H9 (cell line): ENCODE measurements at regions not wholly inside any gene's neighbourhood (a gene's known extent, or its start where the extent isn't known, plus 50 kb on each side); places are given as distances from the start of the nearest gene placed in this dataset.

ENCODE experiments used
- DNase-seq: peaks from one replicate; pipeline ENCODE4 v3.0.0-alpha.2; 2017
- H2AFZ ChIP-seq: one replicate; pipeline ENCODE4 v1.6.1; 2013; ENCODE audit warnings: mild to moderate bottlenecking, low read length, control low read depth, moderate library complexity
- H2AK5ac ChIP-seq: 2 replicates; pipeline ENCODE4 v1.6.1; 2013; ENCODE audit warnings: low read length, control low read depth, mixed read lengths; ENCODE audit not compliant: insufficient read length
- H2BK120ac ChIP-seq: one replicate; pipeline ENCODE4 v1.6.1; 2013; ENCODE audit warnings: low read depth, mild to moderate bottlenecking, low read length, control low read depth, inconsistent platforms; ENCODE audit not compliant: poor library complexity, severe bottlenecking
- H2BK12ac ChIP-seq: 2 replicates; pipeline ENCODE4 v1.6.1; 2013; ENCODE audit warnings: low read length, control low read depth, mixed read lengths, low read depth; ENCODE audit not compliant: insufficient read length
- H2BK15ac ChIP-seq: 2 replicates; pipeline ENCODE4 v1.6.1; 2013; ENCODE audit warnings: low read depth, low read length, control low read depth
- H2BK20ac ChIP-seq: one replicate; pipeline ENCODE4 v1.6.1; 2013; ENCODE audit warnings: low read depth, mild to moderate bottlenecking, low read length, control low read depth, inconsistent platforms; ENCODE audit not compliant: poor library complexity, severe bottlenecking
- H2BK5ac ChIP-seq: 2 replicates; pipeline ENCODE4 v1.6.1; 2013; ENCODE audit warnings: low read length, control low read depth, mixed read lengths; ENCODE audit not compliant: insufficient read length
- H3K14ac ChIP-seq: 2 replicates; pipeline ENCODE4 v1.6.1; 2013; ENCODE audit warnings: low read length, control low read depth; ENCODE audit not compliant: insufficient read depth
- H3K18ac ChIP-seq: 2 replicates; pipeline ENCODE4 v1.6.1; 2013; ENCODE audit warnings: low read depth, mild to moderate bottlenecking, mixed read lengths, low read length, control low read depth; ENCODE audit not compliant: insufficient read length
- H3K23ac ChIP-seq: 2 replicates; pipeline ENCODE4 v1.6.1; 2013; ENCODE audit warnings: low read length, control low read depth, mixed read lengths, low read depth; ENCODE audit not compliant: insufficient read length
- H3K23me2 ChIP-seq: 2 replicates; pipeline ENCODE4 v1.6.1; 2013; ENCODE audit warnings: low read depth, mild to moderate bottlenecking, mixed read lengths, low read length, control low read depth; ENCODE audit not compliant: insufficient read length, poor library complexity, severe bottlenecking
- H3K27ac ChIP-seq: 2 replicates; pipeline ENCODE4 v1.5.1; 2013; ENCODE audit warnings: low read length, control low read depth, mixed read lengths, low read depth; ENCODE audit not compliant: insufficient read length
- H3K27me3 ChIP-seq: 2 replicates; pipeline ENCODE4 v1.6.1; 2013; ENCODE audit warnings: low read length, control low read depth, inconsistent platforms; ENCODE audit not compliant: insufficient read depth
- H3K4ac ChIP-seq: 2 replicates; pipeline ENCODE4 v1.6.1; 2013; ENCODE audit warnings: low read depth, mild to moderate bottlenecking, control low read depth, inconsistent platforms, low read length, moderate library complexity
- H3K4me1 ChIP-seq: 2 replicates; pipeline ENCODE4 v1.6.1; 2013; ENCODE audit warnings: low read length, control low read depth, inconsistent platforms; ENCODE audit not compliant: insufficient read depth
- H3K4me2 ChIP-seq: 2 replicates; pipeline ENCODE4 v1.6.1; 2013; ENCODE audit warnings: low read length, control low read depth, mixed read lengths; ENCODE audit not compliant: insufficient read length, insufficient read depth
- H3K56ac ChIP-seq: 2 replicates; pipeline ENCODE4 v1.6.1; 2013; ENCODE audit warnings: low read depth, mild to moderate bottlenecking, mixed read lengths, low read length, control low read depth; ENCODE audit not compliant: insufficient read length
- H3K79me1 ChIP-seq: 2 replicates; pipeline ENCODE4 v1.6.1; 2013; ENCODE audit warnings: low read depth, mild to moderate bottlenecking, moderate library complexity, low read length, control low read depth, inconsistent platforms; ENCODE audit not compliant: insufficient read depth, poor library complexity, severe bottlenecking
- H3K79me2 ChIP-seq: 2 replicates; pipeline ENCODE4 v1.6.1; 2013; ENCODE audit warnings: low read length, control low read depth, inconsistent platforms; ENCODE audit not compliant: insufficient read depth
- H3K9ac ChIP-seq: 2 replicates; pipeline ENCODE4 v1.6.1; 2013; ENCODE audit warnings: low read length, control low read depth, mixed read lengths; ENCODE audit not compliant: insufficient read length; ENCODE audit errors: extremely low read depth
- H3K9me3 ChIP-seq: one replicate; pipeline ENCODE4 v1.6.1; 2013; ENCODE audit warnings: low read depth, low read length, inconsistent platforms; ENCODE audit not compliant: control insufficient read depth
- H3T11ph ChIP-seq: one replicate; pipeline ENCODE4 v1.6.1; 2013; ENCODE audit warnings: mild to moderate bottlenecking, low read length, control low read depth, inconsistent platforms
- H4K20me1 ChIP-seq: one replicate; pipeline ENCODE4 v1.6.1; 2013; ENCODE audit not compliant: control insufficient read depth, insufficient read length, insufficient read depth
- H4K5ac ChIP-seq: 2 replicates; pipeline ENCODE4 v1.6.1; 2013; ENCODE audit warnings: low read depth, mild to moderate bottlenecking, mixed read lengths, low read length, control low read depth; ENCODE audit not compliant: insufficient read length
- H4K8ac ChIP-seq: replicated peaks from 2 replicates; pipeline ENCODE4 v1.6.1; 2013; ENCODE audit warnings: low read length, control low read depth, mixed read lengths, low read depth; ENCODE audit not compliant: insufficient read length
- H4K91ac ChIP-seq: 2 replicates; pipeline ENCODE4 v1.6.1; 2013; ENCODE audit warnings: low read depth, mild to moderate bottlenecking, moderate library complexity, mixed read lengths, low read length, control low read depth; ENCODE audit not compliant: insufficient read length
- H3K27ac Mint-ChIP-seq, 3 experiments: 2 replicates in 2 of 3; 3 replicates in 1 of 3; pipeline ENCODE4 v1.8.0; 2020 to 2021; ENCODE audit warnings: mixed read lengths in 3 of 3, mild to moderate bottlenecking in 1 of 3, moderate library complexity in 1 of 3
- H3K27me3 Mint-ChIP-seq: 2 replicates; pipeline ENCODE4 v1.8.0; 2021; ENCODE audit warnings: low read depth, mild to moderate bottlenecking, moderate library complexity, mixed read lengths
- H3K36me3 Mint-ChIP-seq, 3 experiments: 2 replicates in 2 of 3; 3 replicates in 1 of 3; pipeline ENCODE4 v1.8.0; 2020 to 2021; ENCODE audit warnings: low read depth in 3 of 3, mixed read lengths in 3 of 3; ENCODE audit not compliant: insufficient read depth in 1 of 3
- H3K4me1 Mint-ChIP-seq, 2 experiments: 2 replicates each; pipeline ENCODE4 v1.8.0; 2020; ENCODE audit warnings: mixed read lengths in 2 of 2
- H3K4me3 Mint-ChIP-seq, 2 experiments: 2 replicates in 1 of 2; 3 replicates in 1 of 2; pipeline ENCODE4 v1.8.0; 2020 to 2021; ENCODE audit warnings: mild to moderate bottlenecking in 2 of 2, mixed read lengths in 2 of 2, moderate library complexity in 1 of 2
- H3K9me3 Mint-ChIP-seq, 2 experiments: 2 replicates in 1 of 2; 3 replicates in 1 of 2; pipeline ENCODE4 v1.8.0; 2020; ENCODE audit warnings: mild to moderate bottlenecking in 2 of 2, mixed read lengths in 2 of 2, moderate library complexity in 1 of 2
- CTCF ChIP-seq: fragments of 200-600 bp; sonication (generic); conservative IDR thresholded peaks from 3 replicates; pipeline ENCODE4 v1.8.0; 2021; ENCODE audit warnings: antibody characterized with exemption, mild to moderate bottlenecking
- WGBS: extraction: QIAGEN DNeasy Blood & Tissue Kit; methylation state at CpG from one replicate; pipeline ENCODE4 v1.1.7; 2013; ENCODE audit warnings: missing lambda C conversion rate, low lambda C conversion rate, mixed read lengths; ENCODE audit not compliant: insufficient read length; ENCODE audit errors: extremely low coverage; 5-methylcytosine and 5-hydroxymethylcytosine counted together

- no peaks in the 10 kb centered on the region for H3K9me3 ChIP-seq
- TF ChIP-seq CTCF: no peak
- Mint-ChIP-seq H3K9me3 (peaks cover 21 to 26% of the 10 kb centered on the region in 2 experiments), H3K36me3 (peaks cover 11 to 19% (median 15%) of the 10 kb centered on the region in 3 experiments), H3K4me3 (no peak overlapping the region), H3K27me3 (peaks cover 52% of the 10 kb centered on the region), H3K4me1 (peaks cover 8 to 13% of the 10 kb centered on the region in 2 experiments; a peak in 3 of 4 replicates), H3K27ac (no peak overlapping the region)
- H3K23me2 ChIP-seq: peaks cover 12% of the 10 kb centered on the region
- no peak overlapping the region for H4K5ac ChIP-seq
- H3K79me1 ChIP-seq: no peaks in the 10 kb centered on the region
- no peak overlapping the region for H3K18ac ChIP-seq
- no CpG with 5 or more reads among the region's 4 CpGs for WGBS
- H3K27me3 ChIP-seq: peaks cover 4% of the 10 kb centered on the region; the same call in 1 of the 2 replicates
- no peaks in the 10 kb centered on the region for H3K4me1 ChIP-seq
- H2AFZ ChIP-seq: no peak overlapping the region
- no peak overlapping the region for H3K27ac ChIP-seq
- no peak overlapping the region for H3K56ac ChIP-seq
- no peak overlapping the region for H3K23ac ChIP-seq
- no peak for DNase-seq
- no peak overlapping the region for H2AK5ac ChIP-seq
- H4K91ac ChIP-seq: no peak overlapping the region
- no peak overlapping the region for H2BK5ac ChIP-seq
- no peak overlapping the region for H3K4me2 ChIP-seq
- H4K8ac ChIP-seq: no peak overlapping the region
- no peak overlapping the region for H2BK15ac ChIP-seq
- H3K14ac ChIP-seq: no peak overlapping the region
- H3T11ph ChIP-seq: no peak overlapping the region
- no peak overlapping the region for H2BK20ac ChIP-seq
- H4K20me1 ChIP-seq: no peaks in the 10 kb centered on the region
- no peak overlapping the region for H3K9ac ChIP-seq
- no peak overlapping the region for H2BK120ac ChIP-seq
- H3K79me2 ChIP-seq: no peaks in the 10 kb centered on the region
- H2BK12ac ChIP-seq: no peak overlapping the region
- H3K4ac ChIP-seq: no peak overlapping the region
Measured at GRCh38 chr6:29884261-29884660, 56.6 kb downstream of the HLA-G start.
